ENCODE measurements at regions not wholly inside any gene's neighbourhood (a gene's known extent, or its start where the extent isn't known, plus 50 kb on each side); places are given as distances from the start of the nearest gene placed in this dataset.

GRCh38 chr5:123864578-123864977, 352.6 kb downstream of the CSNK1G3 start:
- TF ChIP-seq CTCF (IDR thresholded peaks at IDR 0.05) (no peak), POLR2A (IDR thresholded peaks at IDR 0.05) (no peak)

All from thyroid gland (tissue), 4 donors.